Suprapubic skin (tissue), 4 donors: ENCODE measurements at regions not wholly inside any gene's neighbourhood (a gene's known extent, or its start where the extent isn't known, plus 50 kb on each side); places are given as distances from the start of the nearest gene placed in this dataset.

Experiments used
- CTCF ChIP-seq, 2 donors: fragments of 200-600 bp in 1 of 2; fragments of 450-650 bp in 1 of 2; sonication (generic) in 1 of 2; IDR thresholded peaks; one replicate each; pipeline ENCODE4 v1.5.1; 2016 to 2019; ENCODE audit warnings: antibody characterized with exemption in 2 of 2, mild to moderate bottlenecking in 1 of 2, moderate library complexity in 1 of 2
- POLR2A ChIP-seq, 2 donors: fragments of 450-650 bp; IDR thresholded peaks; one replicate each; pipeline ENCODE4 v1.6.1; 2017; ENCODE audit warnings: antibody characterized with exemption in 2 of 2, mild to moderate bottlenecking in 2 of 2, moderate library complexity in 2 of 2
- POLR2AphosphoS5 ChIP-seq, 3 donors: sonication (generic); formaldehyde crosslinking; IDR thresholded peaks; one replicate each; pipeline ENCODE4 v1.6.1; 2017; ENCODE audit warnings: antibody characterized with exemption in 3 of 3

DNA sequence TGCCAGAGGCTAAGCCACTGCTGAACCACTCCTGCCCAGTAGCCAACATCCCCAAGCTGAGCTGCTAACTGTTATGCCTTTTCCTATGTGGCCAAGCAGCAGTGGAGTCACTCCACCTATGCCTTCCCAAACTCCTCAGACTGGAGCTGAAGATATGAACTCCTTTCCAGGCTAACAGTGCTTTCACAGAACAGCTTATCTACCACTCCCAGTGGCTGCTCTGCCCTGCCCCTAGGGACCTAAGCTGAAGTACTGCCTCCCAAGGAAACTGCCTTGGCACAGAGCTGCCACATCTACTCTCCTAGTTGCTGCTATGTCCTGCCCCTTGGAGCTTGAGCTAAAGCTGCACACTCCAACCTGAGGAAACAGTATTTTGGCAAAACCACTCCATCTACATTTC is 275.9 kb downstream of the RBM43 start:
- no peak for TF ChIP-seq POLR2AphosphoS5 (IDR thresholded peaks at IDR 0.05)
- no peak for TF ChIP-seq CTCF (IDR thresholded peaks at IDR 0.05)
- TF ChIP-seq POLR2A (IDR thresholded peaks at IDR 0.05), result no peak
